ENCODE measurements at regions not wholly inside any gene's neighbourhood (a gene's known extent, or its start where the extent isn't known, plus 50 kb on each side); places are given as distances from the start of the nearest gene placed in this dataset.
A peak's percentile ranks its signal among the peaks of the same experiment; 100 is the strongest.

DNA sequence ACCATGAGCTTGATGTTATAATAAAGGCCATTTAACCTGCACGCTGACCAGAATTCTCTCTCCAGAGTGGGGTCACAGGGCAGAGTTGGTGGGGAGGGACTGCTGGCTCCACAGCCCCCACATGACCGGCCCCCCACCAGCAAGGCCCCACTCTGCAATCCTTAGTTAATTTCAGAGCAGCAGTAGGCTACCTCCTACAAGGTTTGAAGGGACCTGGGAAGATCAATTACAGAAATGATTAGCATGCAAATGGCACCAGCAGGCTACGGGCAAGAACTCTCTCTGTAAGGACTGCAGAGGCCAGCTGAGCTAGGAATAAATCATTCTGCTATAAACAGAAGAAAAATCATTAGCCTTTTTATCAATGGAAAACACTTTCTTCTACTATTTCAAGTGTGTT lies 135.3 kb downstream of the C1D start:
- DNase-seq, result no peak

DNA sequence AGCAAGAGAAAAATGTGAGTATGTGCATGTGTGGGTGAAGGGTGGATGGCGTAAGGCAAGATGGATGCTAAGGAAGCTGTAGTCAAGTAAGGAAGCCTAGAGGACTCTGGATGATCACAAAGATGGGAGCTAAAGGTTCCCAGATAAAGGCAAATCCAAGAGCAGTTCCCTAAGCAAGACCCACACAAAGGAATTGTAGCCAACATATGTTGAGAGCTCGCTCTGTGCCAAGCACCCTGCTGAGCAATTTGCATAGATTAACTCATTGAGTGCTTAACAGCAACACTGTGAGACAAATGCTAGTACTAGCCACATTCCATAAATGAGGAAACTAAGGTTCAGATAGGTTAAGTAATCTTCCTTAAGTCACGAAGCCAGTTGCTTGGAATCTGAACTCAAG lies 132.6 kb downstream of the C1D start:
- DNase-seq, result no peak

- no peak for DNase-seq
These were observed 125.8 kb downstream of the C1D start for GRCh38 chr2:67936969-67937368.

- DNase-seq, result no peak
These were observed 124.8 kb downstream of the C1D start for GRCh38 chr2:67938053-67938452.

DNA sequence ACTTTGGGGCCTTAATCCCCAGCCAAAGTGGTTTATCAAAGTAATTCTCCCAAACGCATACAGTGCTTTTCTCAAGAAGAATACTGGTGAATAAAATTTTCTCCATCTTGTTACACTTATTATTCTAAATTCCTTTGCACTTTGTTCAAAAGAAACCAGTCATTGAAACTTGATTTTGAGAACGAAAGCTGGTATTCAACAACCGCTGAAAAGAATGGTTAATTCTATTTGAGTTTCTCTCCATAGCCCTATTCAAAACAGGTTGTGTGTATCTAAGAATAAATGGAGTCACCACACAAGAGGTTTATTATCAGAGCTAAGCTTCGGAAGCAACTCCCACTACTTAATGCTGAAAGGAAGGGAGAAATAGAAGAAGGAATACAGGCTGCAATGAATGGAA lies 117.7 kb downstream of the C1D start:
- no peak for DNase-seq

GRCh38 chr2:67945940-67946339 lies 116.9 kb downstream of the C1D start:
- DNase-seq, result no peak

- no peak for DNase-seq
These were observed 114.7 kb downstream of the C1D start for GRCh38 chr2:67948057-67948456.

DNA sequence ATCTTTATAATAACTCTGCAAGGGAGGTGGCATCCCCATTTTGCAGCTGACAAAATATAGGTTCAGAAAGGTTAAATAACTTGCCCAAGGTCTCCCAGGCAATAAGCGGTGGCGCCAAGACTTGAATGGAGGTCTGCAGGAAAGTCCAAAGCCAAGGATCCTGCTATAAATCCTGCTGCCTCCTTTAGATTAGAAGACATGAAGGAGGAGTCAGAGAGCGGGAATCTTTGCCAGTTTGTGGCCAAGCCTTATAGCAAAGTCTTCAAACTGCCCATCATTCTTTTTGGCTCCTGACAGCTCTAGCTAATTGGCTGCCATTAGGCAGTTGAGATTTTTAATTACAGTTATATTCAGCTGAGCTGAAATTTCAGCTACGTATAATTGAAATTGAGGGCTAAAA lies 114.3 kb downstream of the C1D start:
- DNase-seq, result no peak

- DNase-seq, result no peak
These were observed 112.8 kb downstream of the C1D start for GRCh38 chr2:67950018-67950417.

DNA sequence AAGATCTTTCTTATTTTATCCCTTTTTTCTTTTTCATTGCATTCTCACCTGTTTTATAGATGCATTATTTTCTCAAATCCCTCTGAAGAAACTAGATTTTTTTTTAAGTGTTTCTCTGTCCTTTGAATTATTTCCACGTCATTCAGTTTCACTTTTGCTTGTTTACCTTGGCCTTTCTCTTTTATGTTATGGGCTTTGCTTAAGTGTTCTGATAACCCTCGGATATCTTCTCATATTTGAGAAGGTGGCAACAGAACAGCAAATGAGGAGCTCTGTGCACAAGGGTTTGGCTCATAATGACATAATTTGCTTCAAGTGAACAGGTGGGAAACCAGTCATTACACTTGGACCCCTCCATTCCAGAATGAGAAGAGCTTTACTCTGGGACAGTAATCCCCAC lies 111.9 kb downstream of the C1D start:
- no peak for DNase-seq

DNA sequence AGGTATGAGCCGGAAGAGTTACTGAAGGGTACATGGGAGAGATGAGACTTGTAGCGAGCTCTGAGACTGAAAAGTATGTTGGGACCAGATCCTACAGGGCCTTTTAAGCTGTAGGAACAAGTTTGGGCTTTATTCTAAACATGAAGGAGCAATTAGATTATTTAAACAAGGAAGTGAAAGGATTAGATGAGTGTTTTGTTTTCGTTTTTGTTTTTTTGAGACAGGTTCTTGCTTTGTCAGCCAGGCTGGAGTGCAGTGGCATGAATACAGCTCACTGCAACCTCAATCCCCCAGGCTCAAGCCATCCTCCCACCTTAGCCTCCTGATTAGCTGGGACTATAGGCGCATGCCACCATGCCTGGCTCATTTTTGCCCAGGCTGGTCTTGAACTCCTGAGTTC lies 110.7 kb downstream of the C1D start:
- no peak for DNase-seq

DNA sequence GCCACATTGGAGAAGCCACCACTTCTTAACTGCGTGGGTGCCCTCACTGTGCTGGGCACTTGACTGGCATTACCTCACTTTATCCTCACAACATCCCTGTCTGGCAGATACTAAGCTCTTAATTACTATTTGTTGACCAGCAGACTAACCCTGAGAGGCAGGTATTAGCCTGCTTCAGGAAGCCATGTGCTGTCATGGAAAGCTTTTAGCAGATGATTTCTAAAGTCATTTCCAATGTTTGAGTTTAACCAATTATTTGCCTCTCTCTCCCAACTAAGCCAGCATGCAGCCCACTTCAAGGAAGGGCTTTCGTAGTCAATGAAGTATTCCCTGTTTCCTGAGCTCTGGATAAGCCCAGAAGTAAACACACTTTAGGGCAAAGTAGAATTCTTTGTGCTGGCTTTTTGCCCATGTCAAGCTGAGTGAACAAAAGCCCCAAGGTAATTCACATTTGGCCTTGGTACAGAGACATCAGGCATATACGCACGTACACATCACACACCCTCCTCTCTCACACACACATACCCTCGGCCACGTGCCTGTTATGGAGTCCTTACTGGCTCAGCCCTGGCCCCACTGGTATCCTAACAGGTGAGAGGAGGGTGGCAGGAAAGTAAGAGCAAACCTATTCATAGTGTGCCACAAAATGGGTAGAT lies 108.6 kb downstream of the C1D start:
- no peak for DNase-seq

DNA sequence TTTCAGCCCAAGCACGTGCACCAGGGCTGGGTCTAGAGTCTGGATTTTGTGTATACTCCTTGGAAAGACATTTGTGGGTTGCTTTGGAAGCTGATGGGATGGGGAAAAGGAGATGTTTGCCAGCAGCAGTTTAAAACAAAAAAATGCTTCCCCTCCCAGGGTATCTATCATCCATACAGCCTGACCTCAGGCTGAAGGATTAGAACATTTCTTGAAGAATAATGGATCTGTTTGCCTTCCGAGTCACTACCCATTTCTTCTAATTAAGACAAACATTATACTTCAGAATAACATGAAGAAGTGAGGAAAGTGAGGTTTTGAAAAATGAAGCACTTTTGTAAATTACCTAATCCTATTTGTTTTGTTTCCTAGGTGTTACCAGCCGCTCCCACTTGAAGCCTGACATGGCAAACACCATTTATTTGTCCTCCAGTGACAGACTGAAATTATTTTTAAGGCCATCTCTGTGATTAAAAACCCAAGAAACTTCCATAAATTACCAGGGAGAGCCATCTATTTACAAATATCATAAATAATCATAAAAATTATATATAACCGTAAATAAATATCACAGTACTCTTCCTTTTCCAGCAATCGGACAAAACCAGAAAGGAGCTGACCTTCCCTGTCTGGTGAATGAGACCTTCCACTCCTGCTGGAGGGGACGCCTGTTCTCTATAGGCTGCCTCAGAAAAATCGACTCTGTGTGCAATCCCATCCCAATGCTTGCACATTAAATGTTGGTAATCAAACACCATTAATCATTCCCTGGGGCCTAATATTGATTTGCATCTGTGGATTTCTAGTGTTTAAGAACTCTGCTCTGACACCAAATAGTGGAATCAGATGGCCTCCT lies 106.8 kb downstream of the C1D start:
- DNase-seq, result no peak

DNA sequence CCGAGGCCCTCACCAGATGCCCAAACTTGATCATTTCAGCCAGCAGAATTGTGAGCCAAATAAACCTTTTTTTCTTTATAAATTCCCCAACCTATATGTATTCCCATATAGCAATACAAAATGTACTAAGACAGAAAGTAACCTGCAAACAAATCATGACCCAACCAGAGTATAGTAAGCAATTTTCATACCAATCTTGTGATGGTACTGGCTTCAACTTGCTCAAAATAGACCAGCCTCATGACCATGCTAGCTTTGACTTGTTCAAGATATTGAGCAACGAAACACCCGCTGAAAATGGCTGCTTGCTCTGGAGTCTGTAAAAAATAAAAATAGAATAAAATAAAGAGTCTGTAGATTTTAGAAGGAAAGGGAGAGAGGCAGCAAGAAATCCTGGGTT lies 97.6 kb downstream of the C1D start:
- no peak for DNase-seq

GRCh38 chr2:67970071-67970470 lies 92.7 kb downstream of the C1D start:
- DNase-seq, result no peak

DNA sequence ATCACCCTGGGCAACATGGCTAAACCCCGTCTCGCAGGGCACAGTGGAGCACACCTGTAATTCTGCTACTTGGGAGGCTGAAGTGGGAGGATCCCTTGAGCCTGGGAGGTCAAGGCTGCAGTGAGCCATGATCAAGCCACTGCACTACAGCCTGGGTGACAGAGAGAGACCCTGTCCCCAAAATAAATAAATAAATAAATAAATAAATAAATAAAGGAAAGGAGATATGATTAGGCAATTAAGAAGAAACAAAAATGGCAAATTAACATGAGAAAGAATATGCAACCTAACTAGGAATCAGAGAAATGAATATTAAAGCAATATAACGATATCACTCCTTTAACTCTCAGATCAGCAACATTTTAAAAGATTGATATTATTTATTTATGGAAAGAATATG lies 92.3 kb downstream of the C1D start:
- no peak for DNase-seq

- DNase-seq, result peak; percentile 40
These were observed 88.0 kb downstream of the C1D start for GRCh38 chr2:67974559-67975430.

DNA sequence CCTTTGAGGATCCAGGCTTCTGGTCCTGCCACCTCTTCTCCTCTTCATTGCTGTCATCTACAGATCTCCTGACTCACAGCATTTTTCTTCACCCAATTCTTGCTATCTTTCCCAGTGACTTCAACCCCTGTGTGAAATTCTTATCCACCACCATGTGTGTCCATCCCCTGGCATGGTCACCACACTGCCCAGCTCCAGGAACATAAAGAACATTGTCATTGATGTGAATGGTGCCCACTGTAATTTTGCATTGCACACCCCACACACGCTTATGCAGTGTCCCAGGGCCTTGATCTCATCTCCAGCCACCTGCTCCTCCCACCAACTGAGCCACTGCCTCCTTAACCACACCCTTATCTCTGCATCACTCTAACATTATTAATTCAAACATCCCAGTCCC lies 85.3 kb downstream of the C1D start:
- DNase-seq, result no peak

GRCh38 chr2:67982956-67983355 lies 79.8 kb downstream of the C1D start:
- no peak for DNase-seq

- DNase-seq, result no peak
These were observed 78.2 kb downstream of the C1D start for GRCh38 chr2:67984600-67984999.

GRCh38 chr2:67985586-67985985 lies 77.2 kb downstream of the C1D start:
- no peak for DNase-seq

- DNase-seq, result no peak
These were observed 76.5 kb downstream of the C1D start for GRCh38 chr2:67986258-67986657.

Measured in inflammatory macrophage treated with lipopolysaccharide for 4 hours (primary cell).